H1 (cell line): ENCODE measurements at regions not wholly inside any gene's neighbourhood (a gene's known extent, or its start where the extent isn't known, plus 50 kb on each side); places are given as distances from the start of the nearest gene placed in this dataset.

Experiments
- CTCF ChIA-PET: fragments of 300-600 bp; sonication (Branson Sonifier 250); formaldehyde crosslinking; loops from one replicate; lab custom pipeline; 2021; ENCODE audit not compliant: partially characterized antibody; lab: Charles Lee
- POLR2A ChIA-PET: fragments of 300-600 bp; sonication (Branson Sonifier 250); formaldehyde crosslinking; loops from one replicate; lab custom pipeline; 2021; ENCODE audit warnings: inconsistent platforms; ENCODE audit not compliant: partially characterized antibody; lab: Charles Lee
- DNase-seq, 2 experiments: peaks; one replicate each; pipeline versions ENCODE4 v3.0.0 to v3.0.0-alpha.2; 2010 to 2022; ENCODE audit warnings: low spot score in 2 of 2, low read depth in 1 of 2, mixed read lengths in 1 of 2
- FAIRE-seq: peaks from 2 replicates; lab custom pipeline; 2011; peaks lifted over from hg19 to GRCh38; lab: Jason Lieb, UNC
- H2AFZ ChIP-seq: 2 replicates; pipeline ENCODE4 v1.8.1; 2012; ENCODE audit warnings: low read length, inconsistent platforms
- H2AK5ac ChIP-seq: 2 replicates; pipeline ENCODE4 v1.6.1; 2013; ENCODE audit warnings: low read depth, low read length
- H2BK120ac ChIP-seq: replicated peaks from 2 replicates; pipeline ENCODE3; 2013; ENCODE audit warnings: low read depth, low read length, inconsistent platforms
- H2BK12ac ChIP-seq: 2 replicates; pipeline ENCODE4 v1.6.1; 2013; ENCODE audit warnings: low read depth, low read length
- H2BK15ac ChIP-seq: 2 replicates; pipeline ENCODE4 v1.6.1; 2013; ENCODE audit warnings: low read length
- H2BK20ac ChIP-seq: 2 replicates; pipeline ENCODE4 v1.6.1; 2013; ENCODE audit warnings: low read length
- H2BK5ac ChIP-seq: 2 replicates; pipeline ENCODE4 v1.6.1; 2013; ENCODE audit warnings: low read depth, low read length
- H3K14ac ChIP-seq: 2 replicates; pipeline ENCODE4 v1.6.1; 2013; ENCODE audit warnings: inconsistent platforms; ENCODE audit not compliant: insufficient read length
- H3K18ac ChIP-seq: 2 replicates; pipeline ENCODE4 v1.6.1; 2013; ENCODE audit warnings: low read length; ENCODE audit errors: extremely low read depth
- H3K23ac ChIP-seq: 2 replicates; pipeline ENCODE4 v1.6.1; 2013; ENCODE audit warnings: inconsistent platforms; ENCODE audit not compliant: insufficient read length
- H3K23me2 ChIP-seq: 2 replicates; pipeline ENCODE4 v1.6.1; 2013; ENCODE audit warnings: low read depth, low read length
- H3K27ac ChIP-seq: 2 replicates; pipeline ENCODE4 v1.6.1; 2011; ENCODE audit warnings: low read depth, low read length, inconsistent platforms
- H3K27me3 ChIP-seq, 4 experiments: replicated peaks in 1 of 4; 1 replicate in 1 of 4; 2 replicates in 3 of 4; pipeline versions ENCODE4 v1.6.1 to v1.8.1; 2011 to 2013; ENCODE audit warnings: low read length in 3 of 4, mild to moderate bottlenecking in 3 of 4, inconsistent platforms in 2 of 4, mixed read lengths in 2 of 4, moderate library complexity in 1 of 4; ENCODE audit not compliant: control insufficient read depth in 3 of 4, insufficient read depth in 3 of 4; ENCODE audit errors: extremely low read depth in 1 of 4
- H3K36me3 ChIP-seq, 4 experiments: 2 replicates each; pipeline versions ENCODE4 v1.6.1 to v1.8.1; 2011 to 2013; ENCODE audit warnings: mild to moderate bottlenecking in 4 of 4, low read length in 3 of 4, moderate library complexity in 2 of 4, control low read depth in 1 of 4, inconsistent platforms in 1 of 4; ENCODE audit not compliant: insufficient read depth in 4 of 4, control insufficient read depth in 2 of 4
- H3K4ac ChIP-seq: replicated peaks from 2 replicates; pipeline ENCODE3; 2013; ENCODE audit warnings: low read length, low read depth, mixed read lengths, inconsistent platforms; ENCODE audit not compliant: insufficient read length
- H3K4me1 ChIP-seq, 4 experiments: replicated peaks in 1 of 4; 1 replicate in 1 of 4; 2 replicates in 3 of 4; pipeline versions ENCODE4 v1.6.1 to v1.8.1; 2011 to 2013; ENCODE audit warnings: low read length in 3 of 4, inconsistent platforms in 2 of 4, mixed read lengths in 1 of 4; ENCODE audit not compliant: insufficient read depth in 4 of 4, control insufficient read depth in 3 of 4
- H3K4me2 ChIP-seq, 2 experiments: 2 replicates each; pipeline versions ENCODE4 v1.6.1 to v1.8.1; 2011 to 2013; ENCODE audit warnings: low read depth in 2 of 2, low read length in 2 of 2, control low read depth in 1 of 2, inconsistent platforms in 1 of 2, mild to moderate bottlenecking in 1 of 2; ENCODE audit not compliant: insufficient read depth in 1 of 2
- H3K4me3 ChIP-seq, 4 experiments: fragments of 200-600, 300-600 bp in 1 of 4; sonication (generic), shearing (Covaris generic), sonication (Bioruptor Twin) in 1 of 4; 2 replicates each; pipeline versions ENCODE4 v1.5.1 to v1.8.1; 2011 to 2016; ENCODE audit warnings: low read length in 4 of 4, low read depth in 3 of 4, control low read depth in 2 of 4, inconsistent platforms in 2 of 4, mild to moderate bottlenecking in 2 of 4, mixed read lengths in 1 of 4, moderate library complexity in 1 of 4; ENCODE audit not compliant: insufficient read depth in 2 of 4; ENCODE audit errors: extremely low read depth in 1 of 4
- H3K56ac ChIP-seq: replicated peaks from 2 replicates; pipeline ENCODE3; 2013; ENCODE audit warnings: low read depth, mild to moderate bottlenecking, mixed read lengths, low read length, inconsistent platforms; ENCODE audit not compliant: insufficient read length
- H3K79me1 ChIP-seq: 2 replicates; pipeline ENCODE4 v1.6.1; 2013; ENCODE audit warnings: low read depth, low read length, control low read depth
- H3K79me2 ChIP-seq, 2 experiments: 2 replicates each; pipeline versions ENCODE4 v1.6.1 to v1.8.1; 2012 to 2013; ENCODE audit warnings: low read length in 2 of 2, mild to moderate bottlenecking in 2 of 2, inconsistent platforms in 1 of 2; ENCODE audit not compliant: insufficient read depth in 2 of 2, control insufficient read depth in 1 of 2
- H3K9ac ChIP-seq, 4 experiments: replicated peaks in 1 of 4; 1 replicate in 1 of 4; 2 replicates in 3 of 4; pipeline versions ENCODE4 v1.6.1 to v1.8.1; 2011 to 2013; ENCODE audit warnings: low read depth in 3 of 4, low read length in 3 of 4, control low read depth in 2 of 4, mild to moderate bottlenecking in 2 of 4, moderate library complexity in 2 of 4, inconsistent platforms in 1 of 4; ENCODE audit errors: extremely low read depth in 1 of 4
- H3K9me3 ChIP-seq, 2 experiments: 2 replicates each; pipeline versions ENCODE4 v1.6.1 to v1.8.1; 2012 to 2013; ENCODE audit warnings: mild to moderate bottlenecking in 2 of 2, moderate library complexity in 2 of 2, control low read depth in 1 of 2, inconsistent platforms in 1 of 2, low read depth in 1 of 2, low read length in 1 of 2, mixed read lengths in 1 of 2; ENCODE audit not compliant: insufficient read depth in 2 of 2
- H4K20me1 ChIP-seq, 2 experiments: replicated peaks in 1 of 2; 2 replicates each; pipeline versions ENCODE3 to v1.8.1; 2011 to 2013; ENCODE audit warnings: inconsistent platforms in 2 of 2, low read length in 2 of 2, mild to moderate bottlenecking in 1 of 2; ENCODE audit not compliant: insufficient read depth in 2 of 2, control insufficient read depth in 1 of 2
- H4K5ac ChIP-seq: 2 replicates; pipeline ENCODE4 v1.6.1; 2013; ENCODE audit warnings: low read length, low read depth, mixed read lengths, inconsistent platforms; ENCODE audit not compliant: insufficient read length
- H4K8ac ChIP-seq: 2 replicates; pipeline ENCODE4 v1.8.0; 2013; ENCODE audit warnings: mild to moderate bottlenecking, moderate library complexity, low read length, inconsistent platforms; ENCODE audit not compliant: insufficient read depth; ENCODE audit errors: extremely low read depth
- H4K91ac ChIP-seq: replicated peaks from 2 replicates; pipeline ENCODE3; 2013; ENCODE audit warnings: low read length, mixed read lengths, inconsistent platforms; ENCODE audit not compliant: insufficient read length
- BCL11A ChIP-seq, 2 experiments: IDR thresholded peaks; one replicate each; pipeline ENCODE4 v1.6.1; 2011; ENCODE audit warnings: low read depth in 2 of 2, low read length in 2 of 2, mild to moderate bottlenecking in 2 of 2
- HDAC6 ChIP-seq: IDR thresholded peaks from one replicate; pipeline ENCODE4 v1.7.1; 2012; ENCODE audit warnings: low read depth, mild to moderate bottlenecking, inconsistent platforms, low read length, moderate library complexity
- NRF1 ChIP-seq: IDR thresholded peaks from 2 replicates; pipeline ENCODE4 v1.6.1; 2011; ENCODE audit warnings: mild to moderate bottlenecking, low read depth, low read length, improper control_type of control experiment
- SIN3A ChIP-seq, 2 experiments: IDR thresholded peaks in 1 of 2; conservative IDR thresholded peaks in 1 of 2; 2 replicates each; pipeline ENCODE4 v1.6.1; 2011 to 2012; ENCODE audit warnings: low read length in 2 of 2, improper control_type of control experiment in 1 of 2, low read depth in 1 of 2, mild to moderate bottlenecking in 1 of 2
- SP1 ChIP-seq: IDR thresholded peaks from 2 replicates; pipeline ENCODE4 v1.6.1; 2011; ENCODE audit warnings: low read depth, low read length
- SP4 ChIP-seq: IDR thresholded peaks from 2 replicates; pipeline ENCODE4 v1.6.1; 2012; ENCODE audit warnings: low read length, inconsistent platforms
- SRF ChIP-seq: IDR thresholded peaks from 2 replicates; pipeline ENCODE4 v1.6.1; 2011; ENCODE audit warnings: mild to moderate bottlenecking, low read depth, low read length, moderate library complexity
- WGBS, 2 experiments: shearing (Covaris generic) in 1 of 2; methylation state at CpG; one replicate each; pipeline versions ENCODE4 v1.1.6 to v1.1.7; 2013 to 2015; ENCODE audit warnings: low lambda C conversion rate in 2 of 2, mixed read lengths in 2 of 2, inconsistent platforms in 1 of 2, low coverage in 1 of 2, missing lambda C conversion rate in 1 of 2; ENCODE audit not compliant: insufficient replicate concordance in 2 of 2, insufficient coverage in 1 of 2, insufficient read length in 1 of 2; ENCODE audit errors: extremely low coverage in 1 of 2, missing lambda C conversion rate in 1 of 2; 5-methylcytosine and 5-hydroxymethylcytosine counted together

DNA sequence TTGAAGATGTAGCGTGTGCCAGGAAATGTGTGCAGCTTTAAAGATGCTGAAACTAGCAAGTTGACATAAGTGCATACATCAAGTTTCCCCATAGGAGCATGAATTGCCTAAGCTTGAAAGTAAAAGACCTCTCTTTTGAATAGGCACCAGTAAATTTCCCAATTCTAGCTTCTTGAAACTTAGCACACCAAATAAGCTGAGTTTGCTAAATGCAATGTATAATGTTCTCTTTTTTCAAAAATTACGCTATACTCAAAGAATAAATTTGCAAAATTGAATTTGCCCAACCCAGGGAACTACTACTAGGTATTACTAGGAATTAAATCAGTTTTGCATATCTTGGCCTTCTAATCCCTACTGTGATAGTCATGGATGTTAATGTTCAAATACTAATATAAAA lies 923.9 kb upstream of the LCORL start:
- H4K20me1 ChIP-seq, result no peaks in the 10 kb centered on the region
- H2BK15ac ChIP-seq, result no peak overlapping the region
- no peak overlapping the region for H2AFZ ChIP-seq
- no peak overlapping the region for H3K4me2 ChIP-seq
- H3K56ac ChIP-seq, result no peak overlapping the region
- H3K9ac ChIP-seq, result no peak overlapping the region
- ChIA-PET CTCF (no interaction called here), POLR2A (no interaction called here)
- TF ChIP-seq SIN3A (conservative IDR thresholded peaks at IDR 0.05 in 1 of 2, IDR thresholded peaks at IDR 0.05 in 1 of 2; ENCODE audit: low read depth in 1 of 2, low read length in 2 of 2), result no peak
- TF ChIP-seq SP4, result no peak
- no peak for TF ChIP-seq BCL11A (IDR thresholded peaks at IDR 0.05; ENCODE audit: low read depth in 2 of 2, low read length in 2 of 2)
- no peak for TF ChIP-seq NRF1
- TF ChIP-seq HDAC6, result no peak
- TF ChIP-seq SRF, result no peak
- TF ChIP-seq SP1, result no peak
- no peak overlapping the region for H3K14ac ChIP-seq
- no peak overlapping the region for H2BK20ac ChIP-seq
- H2BK12ac ChIP-seq, result no peak overlapping the region
- no peak overlapping the region for H3K4me3 ChIP-seq
- no peaks in the 10 kb centered on the region for H3K79me2 ChIP-seq
- no peak overlapping the region for H3K27ac ChIP-seq
- no peak overlapping the region for H3K18ac ChIP-seq
- H3K79me1 ChIP-seq, result no peaks in the 10 kb centered on the region
- no peak overlapping the region for H4K8ac ChIP-seq
- no peaks in the 10 kb centered on the region for H3K36me3 ChIP-seq
- H2BK5ac ChIP-seq, result no peak overlapping the region
- H3K23me2 ChIP-seq, result no peaks in the 10 kb centered on the region
- H3K23ac ChIP-seq, result no peak overlapping the region
- no peaks in the 10 kb centered on the region for H3K9me3 ChIP-seq
- 96% methylated on average over 2 of the region's 2 CpGs; no CpG with 5 or more reads in 1 of the 2 experiments for WGBS, 2 experiments
- H4K91ac ChIP-seq, result no peak overlapping the region
- H3K4me1 ChIP-seq, result no peaks in the 10 kb centered on the region
- no peak for FAIRE-seq
- no peak overlapping the region for H2AK5ac ChIP-seq
- no peak overlapping the region for H2BK120ac ChIP-seq
- no peaks in the 10 kb centered on the region for H3K27me3 ChIP-seq
- no peak overlapping the region for H4K5ac ChIP-seq
- no peak for DNase-seq
- H3K4ac ChIP-seq, result no peak overlapping the region
